Heart left ventricle (tissue), 16 donors: ENCODE measurements at regions not wholly inside any gene's neighbourhood (a gene's known extent, or its start where the extent isn't known, plus 50 kb on each side); places are given as distances from the start of the nearest gene placed in this dataset.

Experiments used
- ATAC-seq, 4 donors: fragments of 200-7000 bp; cut with Tn5 transposase; one replicate each; pipeline ENCODE4 v1.9.1; 2020 to 2022; ENCODE audit warnings: moderate library complexity in 4 of 4, mild to moderate bottlenecking in 3 of 4, moderate number of reproducible peaks in 1 of 4
- DNase-seq, 5 donors: peaks; one replicate each; pipeline ENCODE4 v3.0.0-alpha.2; 2020
- H3K27ac ChIP-seq, 12 donors: fragments of 200-600 bp; sonication (generic) in 4 of 12; one replicate each; pipeline versions ENCODE4 v1.5.0 to v1.8.0; 2016 to 2022; ENCODE audit warnings: mild to moderate bottlenecking in 2 of 12
- H3K27me3 ChIP-seq, 9 donors: fragments of 200-600 bp; sonication (generic) in 2 of 9; one replicate each; pipeline versions ENCODE4 v1.5.1 to v1.8.0; 2016 to 2022; ENCODE audit warnings: mild to moderate bottlenecking in 3 of 9
- H3K36me3 ChIP-seq, 9 donors: fragments of 200-600 bp; sonication (generic) in 2 of 9; one replicate each; pipeline versions ENCODE4 v1.5.0 to v1.8.0; 2018 to 2022; ENCODE audit warnings: mild to moderate bottlenecking in 2 of 9
- H3K4me1 ChIP-seq, 12 donors: fragments of 200-600 bp; sonication (generic) in 4 of 12; one replicate each; pipeline versions ENCODE4 v1.5.0 to v1.8.0; 2016 to 2022; ENCODE audit warnings: mild to moderate bottlenecking in 3 of 12
- H3K4me3 ChIP-seq, 12 donors: fragments of 200-600 bp; sonication (generic) in 4 of 12; one replicate each; pipeline versions ENCODE4 v1.5.0 to v1.8.0; 2017 to 2022; ENCODE audit warnings: mild to moderate bottlenecking in 9 of 12, moderate library complexity in 4 of 12
- H3K9me3 ChIP-seq, 12 donors: fragments of 200-600 bp; sonication (generic) in 4 of 12; one replicate each; pipeline versions ENCODE4 v1.5.0 to v1.8.0; 2016 to 2022; ENCODE audit warnings: mild to moderate bottlenecking in 1 of 12
- CTCF ChIP-seq, 12 donors: fragments of 200-600 bp; sonication (generic) in 4 of 12; IDR thresholded peaks; one replicate each; pipeline versions ENCODE4 v1.5.0 to v1.8.0; 2018 to 2022; ENCODE audit warnings: antibody characterized with exemption in 12 of 12, mild to moderate bottlenecking in 5 of 12
- POLR2A ChIP-seq, 2 donors: fragments of 450-650 bp; IDR thresholded peaks; one replicate each; pipeline ENCODE4 v1.6.1; 2017; ENCODE audit warnings: antibody characterized with exemption in 2 of 2, mild to moderate bottlenecking in 2 of 2, moderate library complexity in 2 of 2
- WGBS, 4 donors: extraction: QIAGEN DNeasy Blood & Tissue Kit in 2 of 4; methylation state at CpG; one replicate each; pipeline versions ENCODE4 v1.1.5 to v1.1.7; 2013 to 2018; 5-methylcytosine and 5-hydroxymethylcytosine counted together
- intact Hi-C, 10 donors: fragments of 100-400 bp; cut with DNase I; formaldehyde crosslinking; loops; one replicate each; pipeline versions ENCODE4 v1.11.1 to v1.14.2; 2022
- donor health status: ischemic (EF 13 %, LVEDD 7.1; RV severe dilation, severe dysfunction).
- donor health status: healthy with polysubstance abuse.
- donor health status: DM: no; HTN: yes; CAD: no.
- donor health status: DM: no; HTN: no; CAD: no.
- donor health status: ischemic (EF 25% LVEDD 6.9; RV normal size, moderate dysfunction).
- donor health status: ischemic (EF 25% LVEDD 5.7; RV mildly dilated, moderate dysfunction).
- donor health status: healthy.
- donor health status: DM: yes; HTN: yes; CAD: no.
- donor health status: ischemic (EF 35%, LVEDD 5.7; RV mildly dilated, moderate dysfunction).
- donor health status: nonischemic (EF 11% LVEDD 7.7; RV severe dilation, severe dysfunction).
- donor health status: DM: yes; HTN: yes; CAD: no.
- donor health status: PGD.
- donor health status: ischemic (EF 29% LVEDD 5.4; RV normal size, mild dysfunction).
- donor health status: nonischemic (EF 23%, LVEDD 6.1; RV moderate dilation, normal function).

GRCh38 chr20:12925210-12925755, 83.5 kb upstream of the SPTLC3 start:
- 29 to 40% (median 37%) methylated on average over 7 of the region's 7 CpGs for WGBS, 4 donors
- TF ChIP-seq POLR2A (IDR thresholded peaks at IDR 0.05) (no peak), CTCF (IDR thresholded peaks at IDR 0.05) (peak; percentile 65 to 88 (median 73))
- H3K4me1 ChIP-seq, result peaks cover 0 to 5% (median 0%) of the 10 kb centered on the region in 12 donors
- DNase-seq (peak in 3 of 5 donors; percentile 30 to 36 (median 33)), ATAC-seq (peak; percentile 71 to 94 (median 86))
- no peak overlapping the region for H3K27ac ChIP-seq
- peak overlapping the region in 1 of 12 donors; percentile 22 for H3K4me3 ChIP-seq
- H3K36me3 ChIP-seq, result no peaks in the 10 kb centered on the region
- peaks cover 0 to 8% (median 0%) of the 10 kb centered on the region in 12 donors for H3K9me3 ChIP-seq
- no peaks in the 10 kb centered on the region for H3K27me3 ChIP-seq
- intact Hi-C loops, result loop anchor here (2.0 to 5.0 kb wide), 5 partner anchors 42 to 182 kb away; no protein-coding TSS in a partner anchor

GRCh38 chr20:12925863-12926793, 82.6 kb upstream of the SPTLC3 start:
- Histone ChIP-seq H3K27ac (no peak overlapping the region), H3K27me3 (no peaks in the 10 kb centered on the region), H3K4me1 (peaks cover 0 to 5% (median 0%) of the 10 kb centered on the region in 12 donors), H3K36me3 (no peaks in the 10 kb centered on the region), H3K9me3 (peaks cover 0 to 8% (median 0%) of the 10 kb centered on the region in 12 donors), H3K4me3 (no peak overlapping the region)
- 34 to 63% (median 60%) methylated on average over 5 to 9 of the region's 9 CpGs for WGBS, 4 donors
- DNase-seq, result no peak
- no peak for TF ChIP-seq POLR2A (IDR thresholded peaks at IDR 0.05)
- TF ChIP-seq CTCF (IDR thresholded peaks at IDR 0.05), result no peak
- intact Hi-C loops, result loop anchor here (2.0 to 5.0 kb wide), 5 partner anchors 41 to 181 kb away; no protein-coding TSS in a partner anchor
- ATAC-seq, result no peak

- intact Hi-C loops, result loop anchor here in 5 of 10 donors (5.0 kb wide), 2 partner anchors 40 to 180 kb away; no protein-coding TSS in a partner anchor
- Histone ChIP-seq H3K36me3 (no peaks in the 10 kb centered on the region), H3K27me3 (no peaks in the 10 kb centered on the region), H3K9me3 (no peaks in the 10 kb centered on the region), H3K4me3 (no peak overlapping the region), H3K27ac (no peak overlapping the region), H3K4me1 (peaks cover 0 to 5% (median 0%) of the 10 kb centered on the region in 12 donors)
- DNase-seq (no peak), ATAC-seq (no peak)
- no peak for TF ChIP-seq POLR2A (IDR thresholded peaks at IDR 0.05)
- no peak for TF ChIP-seq CTCF (IDR thresholded peaks at IDR 0.05)
- WGBS, 4 donors, result 76 to 90% (median 86%) methylated on average over 4 to 5 of the region's 5 CpGs
Observed at GRCh38 chr20:12927489-12927888, 81.3 kb upstream of the SPTLC3 start.

GRCh38 chr20:12928358-12928754, 80.4 kb upstream of the SPTLC3 start:
- intact Hi-C loops, result loop anchor here in 5 of 10 donors (5.0 kb wide), 2 partner anchors 39 to 179 kb away; no protein-coding TSS in a partner anchor
- 78 to 90% (median 85%) methylated on average over 1 of the region's 1 CpG for WGBS, 4 donors
- TF ChIP-seq CTCF (IDR thresholded peaks at IDR 0.05) (no peak), POLR2A (IDR thresholded peaks at IDR 0.05) (no peak)
- Histone ChIP-seq H3K4me1 (peaks cover 0 to 5% (median 0%) of the 10 kb centered on the region in 12 donors), H3K4me3 (no peak overlapping the region), H3K27ac (no peak overlapping the region), H3K27me3 (peaks cover 0 to 4% (median 0%) of the 10 kb centered on the region in 9 donors), H3K36me3 (no peaks in the 10 kb centered on the region), H3K9me3 (no peaks in the 10 kb centered on the region)
- ATAC-seq, result no peak
- DNase-seq, result no peak
